Neutrophil (primary cell): ENCODE measurements at regions not wholly inside any gene's neighbourhood (a gene's known extent, or its start where the extent isn't known, plus 50 kb on each side); places are given as distances from the start of the nearest gene placed in this dataset.
A peak's percentile ranks its signal among the peaks of the same experiment; 100 is the strongest.
"Not testable (repeated sequence)": the region's sequence is repeated elsewhere in the genome, so short reads cannot be mapped to it uniquely, and the experiment has no call there.

Experiments used
- H3K27ac ChIP-seq: fragments of 200-600 bp; sonication (generic); 2 replicates; pipeline ENCODE4 v1.5.1; 2016; ENCODE audit warnings: mild to moderate bottlenecking, moderate library complexity
- H3K27me3 ChIP-seq: fragments of 200-600 bp; sonication (generic); 2 replicates; pipeline ENCODE4 v1.6.0; 2016; ENCODE audit warnings: mild to moderate bottlenecking
- H3K36me3 ChIP-seq: fragments of 200-600 bp; sonication (generic); 2 replicates; pipeline ENCODE4 v1.5.1; 2017
- H3K4me1 ChIP-seq, 2 experiments: fragments of 200-600 bp in 1 of 2; sonication (generic) in 1 of 2; 1 replicate in 1 of 2; 2 replicates in 1 of 2; pipeline versions ENCODE4 v1.5.1 to v1.6.1; 2013 to 2016; ENCODE audit warnings: low read depth in 1 of 2, low read length in 1 of 2, mild to moderate bottlenecking in 1 of 2, moderate library complexity in 1 of 2; ENCODE audit not compliant: control insufficient read depth in 1 of 2, insufficient read depth in 1 of 2
- H3K4me3 ChIP-seq, 2 experiments: fragments of 200-600 bp in 1 of 2; sonication (generic) in 1 of 2; 1 replicate in 1 of 2; 2 replicates in 1 of 2; pipeline ENCODE4 v1.5.1; 2013 to 2016; ENCODE audit warnings: low read depth in 1 of 2, low read length in 1 of 2, mild to moderate bottlenecking in 1 of 2, moderate library complexity in 1 of 2
- H3K9me3 ChIP-seq: fragments of 200-600 bp; sonication (generic); 2 replicates; pipeline ENCODE4 v1.5.1; 2016
- TF ChIP-seq, protein P1 (sequence below): fragments of 200-600 bp; sonication (generic); IDR thresholded peaks from 2 replicates; pipeline ENCODE4 v1.5.1; 2016; ENCODE audit warnings: antibody characterized with exemption

- peaks cover 38% of the 10 kb centered on the region for H3K27me3 ChIP-seq
- no peaks in the 10 kb centered on the region for H3K36me3 ChIP-seq
- H3K9me3 ChIP-seq: no peaks in the 10 kb centered on the region
- TF ChIP-seq, protein P1, sequence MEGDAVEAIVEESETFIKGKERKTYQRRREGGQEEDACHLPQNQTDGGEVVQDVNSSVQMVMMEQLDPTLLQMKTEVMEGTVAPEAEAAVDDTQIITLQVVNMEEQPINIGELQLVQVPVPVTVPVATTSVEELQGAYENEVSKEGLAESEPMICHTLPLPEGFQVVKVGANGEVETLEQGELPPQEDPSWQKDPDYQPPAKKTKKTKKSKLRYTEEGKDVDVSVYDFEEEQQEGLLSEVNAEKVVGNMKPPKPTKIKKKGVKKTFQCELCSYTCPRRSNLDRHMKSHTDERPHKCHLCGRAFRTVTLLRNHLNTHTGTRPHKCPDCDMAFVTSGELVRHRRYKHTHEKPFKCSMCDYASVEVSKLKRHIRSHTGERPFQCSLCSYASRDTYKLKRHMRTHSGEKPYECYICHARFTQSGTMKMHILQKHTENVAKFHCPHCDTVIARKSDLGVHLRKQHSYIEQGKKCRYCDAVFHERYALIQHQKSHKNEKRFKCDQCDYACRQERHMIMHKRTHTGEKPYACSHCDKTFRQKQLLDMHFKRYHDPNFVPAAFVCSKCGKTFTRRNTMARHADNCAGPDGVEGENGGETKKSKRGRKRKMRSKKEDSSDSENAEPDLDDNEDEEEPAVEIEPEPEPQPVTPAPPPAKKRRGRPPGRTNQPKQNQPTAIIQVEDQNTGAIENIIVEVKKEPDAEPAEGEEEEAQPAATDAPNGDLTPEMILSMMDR: no peak
- H3K27ac ChIP-seq: no peak overlapping the region
- H3K4me3 ChIP-seq: no peak overlapping the region
- H3K4me1 ChIP-seq: no peaks in the 10 kb centered on the region
Observed at GRCh38 chr14:106060276-106060975, 534.0 kb downstream of the TMEM121 start.

DNA sequence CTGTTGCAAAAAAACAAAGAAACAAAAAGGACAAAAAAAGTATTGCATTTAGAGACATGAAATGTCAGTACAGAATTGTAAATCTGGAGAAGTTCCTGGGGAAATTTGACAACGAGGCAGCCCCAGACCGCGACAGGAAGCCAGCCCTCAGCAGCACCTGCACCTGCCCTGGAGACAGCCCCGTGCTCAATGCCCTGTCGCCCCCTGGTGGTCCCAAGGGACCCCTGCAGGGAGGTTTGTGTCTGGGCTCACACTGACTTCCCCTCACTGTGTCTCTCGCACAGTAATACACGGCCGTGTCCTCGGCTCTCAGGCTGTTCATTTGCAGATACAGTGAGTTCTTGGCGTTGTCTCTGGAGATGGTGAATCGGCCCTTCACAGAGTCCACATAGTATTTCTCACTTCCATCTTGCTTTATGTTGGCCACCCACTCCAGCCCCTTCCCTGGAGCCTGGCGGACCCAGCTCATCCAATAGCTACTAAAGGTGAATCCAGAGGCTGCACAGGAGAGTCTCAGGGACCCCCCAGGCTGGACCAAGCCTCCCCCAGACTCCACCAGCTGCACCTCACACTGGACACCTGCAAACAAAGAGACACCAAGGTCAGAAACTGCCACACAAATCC is 535.6 kb downstream of the TMEM121 start:
- TF ChIP-seq, protein P1: peak; percentile 20
- H3K9me3 ChIP-seq, H3K36me3 ChIP-seq, H3K4me3 ChIP-seq, H3K4me1 ChIP-seq, H3K27ac ChIP-seq: not testable (repeated sequence)
- peaks cover 38% of the 10 kb centered on the region for H3K27me3 ChIP-seq

DNA sequence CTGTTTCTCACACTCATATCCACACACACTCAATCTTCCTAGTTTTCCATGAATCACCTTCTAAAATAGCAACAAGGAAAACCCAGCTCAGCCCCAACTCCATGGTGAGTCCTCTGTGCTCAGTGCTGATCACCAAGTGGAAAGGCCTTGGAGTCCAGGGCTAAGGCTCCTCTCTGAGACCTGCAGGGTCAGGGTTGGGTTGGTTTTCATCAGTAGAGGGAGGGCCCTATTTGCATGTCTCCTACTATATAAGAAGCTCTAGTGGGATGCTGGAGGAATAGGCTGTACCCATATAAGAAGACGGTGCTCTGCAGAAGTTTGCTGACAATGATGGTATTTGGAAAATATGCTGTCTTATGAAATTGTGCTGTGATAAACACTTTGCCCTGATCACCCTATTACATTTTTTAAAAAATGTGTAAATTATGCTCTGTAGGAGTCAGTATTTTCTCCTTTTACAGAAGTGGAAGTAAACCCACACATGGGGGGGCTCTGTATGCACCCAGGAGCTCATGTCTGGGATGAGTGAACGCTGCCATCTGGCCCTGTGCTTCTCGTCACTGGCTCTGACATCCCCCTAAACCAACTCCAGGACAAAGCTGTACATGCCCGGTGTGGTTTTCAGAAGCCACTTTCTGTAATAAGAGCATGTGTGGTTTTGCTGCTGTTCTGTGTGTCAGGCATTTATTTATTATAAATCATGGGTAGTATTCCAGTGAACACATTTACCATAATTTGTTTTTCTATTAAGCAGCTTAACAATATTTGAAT is 536.3 kb downstream of the TMEM121 start:
- Histone ChIP-seq H3K27me3 (peaks cover 38% of the 10 kb centered on the region), H3K9me3 (no peaks in the 10 kb centered on the region), H3K36me3 (no peaks in the 10 kb centered on the region), H3K4me1 (no peaks in the 10 kb centered on the region), H3K27ac (no peak overlapping the region), H3K4me3 (no peak overlapping the region)
- TF ChIP-seq, protein P1: no peak

GRCh38 chr14:106067935-106068334 is 541.6 kb downstream of the TMEM121 start:
- no peak overlapping the region for H3K27ac ChIP-seq
- TF ChIP-seq, protein P1: no peak
- no peaks in the 10 kb centered on the region for H3K9me3 ChIP-seq
- H3K4me3 ChIP-seq: no peak overlapping the region
- H3K36me3 ChIP-seq: no peaks in the 10 kb centered on the region
- H3K27me3 ChIP-seq: no peaks in the 10 kb centered on the region
- H3K4me1 ChIP-seq: no peaks in the 10 kb centered on the region

- no peaks in the 10 kb centered on the region for H3K4me1 ChIP-seq
- H3K36me3 ChIP-seq: no peaks in the 10 kb centered on the region
- no peaks in the 10 kb centered on the region for H3K9me3 ChIP-seq
- no peaks in the 10 kb centered on the region for H3K27me3 ChIP-seq
- TF ChIP-seq, protein P1: no peak
- no peak overlapping the region for H3K4me3 ChIP-seq
- H3K27ac ChIP-seq: no peak overlapping the region
Observed at GRCh38 chr14:106069804-106070625, 543.6 kb downstream of the TMEM121 start.
